HG03354 (cell line): ENCODE measurements at regions not wholly inside any gene's neighbourhood (a gene's known extent, or its start where the extent isn't known, plus 50 kb on each side); places are given as distances from the start of the nearest gene placed in this dataset.
A peak's percentile ranks its signal among the peaks of the same experiment; 100 is the strongest.

Source experiments
- ATAC-seq: cut with Tn5 transposase; IDR thresholded peaks from one replicate; pipeline ENCODE4 v1.9.1; 2021; ENCODE audit warnings: mild to moderate bottlenecking; ENCODE audit not compliant: unreplicated experiment, poor library complexity, severe bottlenecking

- ATAC-seq = no peak
These were observed 266.3 kb downstream of the FBXW7 start for GRCh38 chr4:152269448-152270191.

GRCh38 chr4:152267811-152268210, 268.1 kb downstream of the FBXW7 start:
- ATAC-seq = no peak

GRCh38 chr4:152266831-152267480, 268.9 kb downstream of the FBXW7 start:
- no peak for ATAC-seq

GRCh38 chr4:152265149-152265621, 270.7 kb downstream of the FBXW7 start:
- ATAC-seq = no peak

- ATAC-seq = no peak
These were observed 271.8 kb downstream of the FBXW7 start for GRCh38 chr4:152264106-152264505.

GRCh38 chr4:152259866-152260265, 276.0 kb downstream of the FBXW7 start:
- ATAC-seq = no peak

- no peak for ATAC-seq
These were observed 276.8 kb downstream of the FBXW7 start for GRCh38 chr4:152258804-152259708.

- ATAC-seq = no peak
These were observed 277.5 kb downstream of the FBXW7 start for GRCh38 chr4:152258391-152258790.

GRCh38 chr4:152257601-152258066, 278.3 kb downstream of the FBXW7 start:
- ATAC-seq = no peak

GRCh38 chr4:152256996-152257395, 278.9 kb downstream of the FBXW7 start:
- peak; percentile 53 for ATAC-seq

- peak; percentile 87 for ATAC-seq
These were observed 280.5 kb downstream of the FBXW7 start for GRCh38 chr4:152255437-152255836.

GRCh38 chr4:152248347-152248746, 287.5 kb downstream of the FBXW7 start:
- no peak for ATAC-seq

- no peak for ATAC-seq
These were observed 288.5 kb downstream of the FBXW7 start for GRCh38 chr4:152247271-152247975.

- ATAC-seq = no peak
These were observed 289.2 kb downstream of the FBXW7 start for GRCh38 chr4:152246659-152247058.

GRCh38 chr4:152245680-152246079, 290.2 kb downstream of the FBXW7 start:
- no peak for ATAC-seq

GRCh38 chr4:152244659-152245058, 291.2 kb downstream of the FBXW7 start:
- no peak for ATAC-seq

GRCh38 chr4:152243896-152244595, 291.8 kb downstream of the FBXW7 start:
- no peak for ATAC-seq

GRCh38 chr4:152243206-152243605, 292.7 kb downstream of the FBXW7 start:
- no peak for ATAC-seq

- ATAC-seq = no peak
These were observed 295.7 kb downstream of the FBXW7 start for GRCh38 chr4:152240232-152240631.
